OCI-LY1 (cell line): ENCODE measurements at regions not wholly inside any gene's neighbourhood (a gene's known extent, or its start where the extent isn't known, plus 50 kb on each side); places are given as distances from the start of the nearest gene placed in this dataset.
A peak's percentile ranks its signal among the peaks of the same experiment; 100 is the strongest.

Source experiments
- EZH2 ChIP-seq: fragments of 200-600 bp; sonication (generic), shearing (Covaris generic); IDR thresholded peaks from 2 replicates; pipeline ENCODE4 v1.8.0; 2017; ENCODE audit warnings: borderline replicate concordance, mixed run types, mild to moderate bottlenecking, antibody characterized with exemption, low read length, moderate library complexity, mixed read lengths
- TF ChIP-seq, protein P1 (sequence below): fragments of 200-600 bp; sonication (generic), shearing (Covaris generic); IDR thresholded peaks from 2 replicates; pipeline ENCODE4 v1.5.1; 2017; ENCODE audit warnings: mild to moderate bottlenecking, antibody characterized with exemption, low read length, moderate library complexity, mixed read lengths

DNA sequence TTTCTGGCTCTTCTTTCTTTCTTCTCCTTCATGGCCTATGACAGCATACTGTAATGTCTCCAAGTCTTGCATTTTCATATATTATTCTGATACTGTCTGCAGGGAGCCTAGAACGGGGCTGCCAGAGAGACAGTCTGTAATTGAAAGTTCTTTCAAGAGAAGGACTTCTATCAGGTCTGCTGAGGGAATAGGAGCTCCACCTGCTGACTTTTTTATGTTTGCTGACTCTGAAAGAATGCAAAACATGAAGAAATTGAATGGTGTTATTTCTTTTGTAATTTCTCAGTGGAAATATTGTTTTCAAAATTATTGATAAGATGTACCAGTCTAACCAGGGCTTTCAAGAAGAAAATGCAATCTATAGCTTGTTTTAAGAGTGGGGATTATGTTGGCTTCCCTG is 121.9 kb upstream of the RFX3 start:
- TF ChIP-seq EZH2, result no peak
- TF ChIP-seq, protein P1, sequence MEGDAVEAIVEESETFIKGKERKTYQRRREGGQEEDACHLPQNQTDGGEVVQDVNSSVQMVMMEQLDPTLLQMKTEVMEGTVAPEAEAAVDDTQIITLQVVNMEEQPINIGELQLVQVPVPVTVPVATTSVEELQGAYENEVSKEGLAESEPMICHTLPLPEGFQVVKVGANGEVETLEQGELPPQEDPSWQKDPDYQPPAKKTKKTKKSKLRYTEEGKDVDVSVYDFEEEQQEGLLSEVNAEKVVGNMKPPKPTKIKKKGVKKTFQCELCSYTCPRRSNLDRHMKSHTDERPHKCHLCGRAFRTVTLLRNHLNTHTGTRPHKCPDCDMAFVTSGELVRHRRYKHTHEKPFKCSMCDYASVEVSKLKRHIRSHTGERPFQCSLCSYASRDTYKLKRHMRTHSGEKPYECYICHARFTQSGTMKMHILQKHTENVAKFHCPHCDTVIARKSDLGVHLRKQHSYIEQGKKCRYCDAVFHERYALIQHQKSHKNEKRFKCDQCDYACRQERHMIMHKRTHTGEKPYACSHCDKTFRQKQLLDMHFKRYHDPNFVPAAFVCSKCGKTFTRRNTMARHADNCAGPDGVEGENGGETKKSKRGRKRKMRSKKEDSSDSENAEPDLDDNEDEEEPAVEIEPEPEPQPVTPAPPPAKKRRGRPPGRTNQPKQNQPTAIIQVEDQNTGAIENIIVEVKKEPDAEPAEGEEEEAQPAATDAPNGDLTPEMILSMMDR, result peak; percentile 41; the same call in 1 of the 2 replicates
